ENCODE measurements at regions not wholly inside any gene's neighbourhood (a gene's known extent, or its start where the extent isn't known, plus 50 kb on each side); places are given as distances from the start of the nearest gene placed in this dataset.

- TF ChIP-seq GATA3 (IDR thresholded peaks at IDR 0.05; ENCODE audit: low read depth, low read length) = no peak
- TF ChIP-seq GATA2 (IDR thresholded peaks at IDR 0.05; ENCODE audit: low read depth, low read length) = no peak
These were observed 112.6 kb downstream of the KCNRG start for GRCh38 chr13:50127726-50128291.

Data from SH-SY5Y (cell line).